Thoracic aorta (tissue), 2 donors: ENCODE measurements at regions not wholly inside any gene's neighbourhood (a gene's known extent, or its start where the extent isn't known, plus 50 kb on each side); places are given as distances from the start of the nearest gene placed in this dataset.

ENCODE experiments used
- ATAC-seq: fragments of 150-250 bp; one replicate; pipeline ENCODE4 v1.8.0; 2017; ENCODE audit warnings: low read depth; ENCODE audit not compliant: insufficient number of reproducible peaks, low FRiP score
- DNase-seq: peaks from one replicate; pipeline ENCODE4 v3.0.0-alpha.2; 2020; ENCODE audit warnings: low spot score
- H3K27ac ChIP-seq, 2 donors: fragments of 200-600 bp; sonication (generic); 1 replicate in 1 of 2; 2 replicates in 1 of 2; pipeline ENCODE4 v1.5.1; 2016; ENCODE audit warnings: mild to moderate bottlenecking in 2 of 2, moderate library complexity in 2 of 2
- H3K27me3 ChIP-seq: fragments of 200-600 bp; sonication (generic); replicated peaks from 2 replicates; pipeline ENCODE4 v1.6.0; 2016; ENCODE audit warnings: mild to moderate bottlenecking; ENCODE audit not compliant: insufficient read depth
- H3K36me3 ChIP-seq: fragments of 200-600 bp; sonication (generic); one replicate; pipeline ENCODE4 v1.5.1; 2016
- H3K4me1 ChIP-seq, 2 donors: fragments of 200-600 bp; sonication (generic); 1 replicate in 1 of 2; 2 replicates in 1 of 2; pipeline versions ENCODE4 v1.5.1 to v1.6.0; 2016; ENCODE audit warnings: low read depth in 2 of 2, mild to moderate bottlenecking in 1 of 2; ENCODE audit not compliant: control insufficient read depth in 1 of 2
- H3K4me3 ChIP-seq: fragments of 200-600 bp; sonication (generic); 2 replicates; pipeline ENCODE4 v1.5.1; 2016; ENCODE audit warnings: mild to moderate bottlenecking
- H3K9me3 ChIP-seq: fragments of 200-600 bp; sonication (generic); 2 replicates; pipeline ENCODE4 v1.5.1; 2016
- TF ChIP-seq, protein P1 (sequence below): fragments of 200-600 bp; sonication (generic); IDR thresholded peaks from one replicate; pipeline ENCODE4 v1.5.1; 2019; ENCODE audit warnings: antibody characterized with exemption

DNA sequence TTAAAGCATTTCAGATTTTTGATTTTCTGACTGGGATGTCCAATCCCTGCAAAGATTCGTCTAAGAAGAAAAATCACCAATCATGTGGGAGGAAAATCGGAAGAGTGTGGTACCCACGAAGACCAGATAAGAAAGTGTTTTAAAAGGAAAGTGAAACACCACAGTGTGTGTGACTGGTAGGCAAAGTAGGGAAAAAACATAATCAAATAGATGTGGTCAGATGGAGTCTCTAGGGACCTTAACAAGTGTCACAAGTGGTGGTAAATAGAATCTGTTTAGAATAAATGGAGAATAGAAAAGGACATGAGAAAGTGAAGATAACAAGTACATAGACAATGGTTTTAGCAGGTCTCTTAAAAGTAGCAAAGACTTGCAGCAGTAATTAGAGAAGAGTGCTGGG, 154.6 kb downstream of the SLC30A10 start:
- Histone ChIP-seq H3K27ac (no peak overlapping the region), H3K4me3 (no peak overlapping the region), H3K4me1 (no peaks in the 10 kb centered on the region), H3K27me3 (no peaks in the 10 kb centered on the region), H3K36me3 (no peaks in the 10 kb centered on the region), H3K9me3 (no peaks in the 10 kb centered on the region)
- TF ChIP-seq, protein P1, sequence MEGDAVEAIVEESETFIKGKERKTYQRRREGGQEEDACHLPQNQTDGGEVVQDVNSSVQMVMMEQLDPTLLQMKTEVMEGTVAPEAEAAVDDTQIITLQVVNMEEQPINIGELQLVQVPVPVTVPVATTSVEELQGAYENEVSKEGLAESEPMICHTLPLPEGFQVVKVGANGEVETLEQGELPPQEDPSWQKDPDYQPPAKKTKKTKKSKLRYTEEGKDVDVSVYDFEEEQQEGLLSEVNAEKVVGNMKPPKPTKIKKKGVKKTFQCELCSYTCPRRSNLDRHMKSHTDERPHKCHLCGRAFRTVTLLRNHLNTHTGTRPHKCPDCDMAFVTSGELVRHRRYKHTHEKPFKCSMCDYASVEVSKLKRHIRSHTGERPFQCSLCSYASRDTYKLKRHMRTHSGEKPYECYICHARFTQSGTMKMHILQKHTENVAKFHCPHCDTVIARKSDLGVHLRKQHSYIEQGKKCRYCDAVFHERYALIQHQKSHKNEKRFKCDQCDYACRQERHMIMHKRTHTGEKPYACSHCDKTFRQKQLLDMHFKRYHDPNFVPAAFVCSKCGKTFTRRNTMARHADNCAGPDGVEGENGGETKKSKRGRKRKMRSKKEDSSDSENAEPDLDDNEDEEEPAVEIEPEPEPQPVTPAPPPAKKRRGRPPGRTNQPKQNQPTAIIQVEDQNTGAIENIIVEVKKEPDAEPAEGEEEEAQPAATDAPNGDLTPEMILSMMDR: no peak
- no peak for ATAC-seq
- DNase-seq: no peak

DNA sequence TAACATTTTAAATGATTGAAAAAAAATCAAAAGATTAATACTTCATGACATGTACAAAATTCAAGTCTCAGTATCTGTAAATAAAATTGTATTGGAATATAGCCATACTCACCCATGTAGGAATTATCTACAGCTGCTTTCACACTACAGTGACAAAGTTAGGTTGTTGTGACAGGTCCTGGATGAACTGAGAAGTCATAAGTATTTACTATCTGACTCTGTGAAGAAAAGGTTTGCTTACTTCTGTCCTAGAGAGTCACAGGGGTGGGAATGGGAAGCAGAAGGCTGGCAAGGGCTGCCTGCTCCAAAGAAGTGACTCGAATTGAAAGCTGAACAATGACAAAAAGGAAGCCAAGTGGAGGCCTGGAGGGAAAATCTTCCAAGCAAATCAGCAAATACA, 155.2 kb downstream of the SLC30A10 start:
- TF ChIP-seq, protein P1: no peak
- no peaks in the 10 kb centered on the region for H3K36me3 ChIP-seq
- ATAC-seq: no peak

DNA sequence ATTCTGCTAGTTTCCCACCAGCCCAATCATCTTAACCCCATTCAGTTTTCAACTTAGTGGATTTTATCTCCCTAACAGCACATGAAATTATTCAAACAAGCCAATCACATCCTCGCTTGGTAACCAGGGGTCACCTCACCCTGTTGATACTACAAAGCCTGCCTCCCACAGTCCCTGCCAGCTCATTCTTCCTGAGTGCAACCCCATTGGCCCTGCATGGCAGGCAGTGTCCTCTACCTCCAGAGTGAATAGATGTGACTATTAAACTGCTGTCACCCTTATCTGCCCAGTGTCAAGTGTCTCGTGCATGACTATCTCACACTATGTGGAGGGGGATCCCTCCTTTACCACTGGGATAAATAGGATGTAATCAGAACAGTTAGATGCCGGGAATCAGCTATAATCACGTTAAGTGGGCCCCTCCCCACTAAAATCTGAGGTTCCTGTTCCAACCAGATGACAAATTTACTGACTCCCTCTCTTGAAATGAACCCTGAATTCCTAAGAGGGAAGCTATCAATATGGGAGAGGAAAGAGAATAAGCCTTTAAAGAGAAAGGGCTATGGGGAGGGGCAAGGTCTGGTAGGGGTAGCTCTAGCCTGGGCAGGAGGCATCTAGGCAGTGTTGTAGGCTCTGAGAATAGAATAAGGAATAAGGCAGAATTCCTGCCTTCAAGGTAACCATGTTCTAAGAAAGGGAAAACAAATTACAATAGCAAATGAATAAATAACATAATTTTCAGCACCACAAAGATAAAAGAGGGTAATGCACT, 155.9 kb downstream of the SLC30A10 start:
- DNase-seq (no peak), ATAC-seq (no peak)
- H3K36me3 ChIP-seq: no peaks in the 10 kb centered on the region
- no peak overlapping the region for H3K4me3 ChIP-seq
- TF ChIP-seq, protein P1: no peak
- H3K9me3 ChIP-seq: no peaks in the 10 kb centered on the region
- H3K27ac ChIP-seq: no peak overlapping the region
- no peaks in the 10 kb centered on the region for H3K4me1 ChIP-seq
- H3K27me3 ChIP-seq: no peaks in the 10 kb centered on the region

More for the DNA sequence above, 155.2 kb downstream of the SLC30A10 start:
- Histone ChIP-seq H3K4me3 (no peak overlapping the region), H3K9me3 (no peaks in the 10 kb centered on the region), H3K4me1 (no peaks in the 10 kb centered on the region), H3K27me3 (no peaks in the 10 kb centered on the region), H3K27ac (no peak overlapping the region)
- DNase-seq: no peak

DNA sequence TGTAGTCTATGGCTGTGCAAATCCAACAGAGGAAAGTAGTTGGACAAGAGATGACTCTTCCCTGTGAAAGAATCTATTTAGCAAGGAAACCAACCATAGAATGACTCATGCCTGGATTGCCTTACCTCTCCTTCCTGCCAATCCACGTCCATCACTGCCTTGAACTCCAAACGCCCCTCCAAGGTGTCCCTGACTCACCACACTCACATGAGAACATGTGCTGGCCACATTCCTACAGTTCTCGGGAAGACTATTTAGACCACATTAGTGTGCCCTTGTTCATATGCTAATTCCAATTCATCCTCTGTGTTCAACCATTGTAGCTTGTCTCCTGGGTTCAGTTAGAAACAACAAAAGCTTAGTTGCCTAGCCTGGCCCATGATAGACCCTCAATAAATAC, 157.3 kb downstream of the SLC30A10 start:
- H3K27me3 ChIP-seq: no peaks in the 10 kb centered on the region
- no peaks in the 10 kb centered on the region for H3K9me3 ChIP-seq
- DNase-seq: no peak
- ATAC-seq: no peak
- H3K4me1 ChIP-seq: no peaks in the 10 kb centered on the region
- no peak overlapping the region for H3K27ac ChIP-seq
- no peak overlapping the region for H3K4me3 ChIP-seq
- TF ChIP-seq, protein P1: no peak
- no peaks in the 10 kb centered on the region for H3K36me3 ChIP-seq

DNA sequence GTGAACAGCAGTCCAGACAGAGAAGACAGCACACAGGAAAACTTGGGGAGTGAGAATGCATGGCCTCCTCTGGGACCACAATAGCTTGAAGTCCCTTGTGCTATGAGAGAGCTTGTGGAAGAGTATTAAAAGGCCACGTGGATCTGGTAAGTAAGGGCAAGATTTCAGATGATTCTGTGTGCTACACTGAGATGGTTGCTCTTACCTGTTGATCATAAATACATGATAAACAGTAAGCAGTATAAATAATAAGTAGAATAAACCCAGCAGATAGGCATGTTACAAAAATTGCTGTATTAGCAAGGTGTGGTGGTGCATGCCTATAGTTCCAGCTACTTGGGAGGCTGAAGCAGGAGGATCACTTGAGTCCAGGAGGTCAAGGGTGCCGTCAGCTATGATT, 150.4 kb upstream of the ZC3H11B start:
- Histone ChIP-seq H3K36me3 (no peaks in the 10 kb centered on the region), H3K4me1 (no peaks in the 10 kb centered on the region), H3K27me3 (no peaks in the 10 kb centered on the region), H3K9me3 (no peaks in the 10 kb centered on the region), H3K27ac (no peak overlapping the region), H3K4me3 (no peak overlapping the region)
- TF ChIP-seq, protein P1: no peak
- DNase-seq: no peak
- ATAC-seq: no peak
